ENCODE measurements at regions not wholly inside any gene's neighbourhood (a gene's known extent, or its start where the extent isn't known, plus 50 kb on each side); places are given as distances from the start of the nearest gene placed in this dataset.

- no CpG with 5 or more reads among the region's 1 CpG for WGBS (ENCODE audit: insufficient coverage)
- no peak for TF ChIP-seq CTCF (IDR thresholded peaks at IDR 0.05)
- no peak for TF ChIP-seq EZH2 (IDR thresholded peaks at IDR 0.05; ENCODE audit: borderline replicate concordance, insufficient read depth, low read depth, low read length, poor library complexity, severe bottlenecking)
- Histone ChIP-seq H2AFZ (ENCODE audit: insufficient read depth, low read depth, low read length, poor library complexity, severe bottlenecking) (no peak overlapping the region), H3K27ac (ENCODE audit: low read length in 2 of 2) (no peak overlapping the region), H3K9me3 (ENCODE audit: control extremely low read depth in 1 of 3, control insufficient read depth in 2 of 3, insufficient read depth in 1 of 3, low read length in 2 of 3) (no peaks in the 10 kb centered on the region), H3K36me3 (replicated peaks in 1 of 2; ENCODE audit: control extremely low read depth in 1 of 2, control insufficient read depth in 1 of 2, extremely low read depth in 1 of 2, insufficient read depth in 2 of 2, low read length in 1 of 2) (no peaks in the 10 kb centered on the region), H3K27me3 (replicated peaks in 1 of 4; ENCODE audit: control extremely low read depth in 1 of 4, control insufficient read depth in 3 of 4, insufficient read depth in 4 of 4, low read length in 3 of 4) (no peaks in the 10 kb centered on the region), H3K4me2 (replicated peaks; ENCODE audit: low read depth, low read length, poor library complexity, severe bottlenecking) (no peak overlapping the region), H3K79me2 (ENCODE audit: control insufficient read depth, insufficient read depth, low read length) (no peaks in the 10 kb centered on the region), H3K4me3 (ENCODE audit: control extremely low read depth in 1 of 5, extremely low read depth in 1 of 5, insufficient read depth in 1 of 5, low read depth in 2 of 5, low read length in 4 of 5) (no peak overlapping the region), H3K4me1 (ENCODE audit: control insufficient read depth in 2 of 2, insufficient read depth in 2 of 2, low read length in 2 of 2) (no peaks in the 10 kb centered on the region), H3K9ac (ENCODE audit: low read length) (no peak overlapping the region), H4K20me1 (ENCODE audit: control insufficient read depth, insufficient read depth, low read length, poor library complexity, severe bottlenecking) (no peaks in the 10 kb centered on the region)
- Mint-ChIP-seq H3K4me3 (no peak overlapping the region), H3K27ac (no peak overlapping the region), H3K4me1 (no peaks in the 10 kb centered on the region), H3K27me3 (no peaks in the 10 kb centered on the region), H3K9me3 (ENCODE audit: insufficient read depth) (no peaks in the 10 kb centered on the region)
- intact Hi-C loops (cut with micrococcal nuclease) = no loop called here
- ChIA-PET CTCF (no interaction called here), POLR2A (no interaction called here)
- DNase-seq (no peak), ATAC-seq (ENCODE audit: low read depth) (no peak)
Measured at GRCh38 chr12:77471801-77472200, 358.9 kb upstream of the NAV3 start.

- intact Hi-C loops (cut with micrococcal nuclease) = no loop called here
Measured at GRCh38 chr12:77469578-77470333, 360.9 kb upstream of the NAV3 start.

More at GRCh38 chr12:77469578-77470333, 360.9 kb upstream of the NAV3 start:
- H3K4me1 Mint-ChIP-seq = no peaks in the 10 kb centered on the region
- Histone ChIP-seq H3K9ac (ENCODE audit: low read length) (no peak overlapping the region), H3K4me2 (replicated peaks; ENCODE audit: low read depth, low read length, poor library complexity, severe bottlenecking) (no peak overlapping the region), H3K79me2 (ENCODE audit: control insufficient read depth, insufficient read depth, low read length) (no peaks in the 10 kb centered on the region), H3K9me3 (ENCODE audit: control extremely low read depth in 1 of 3, control insufficient read depth in 2 of 3, insufficient read depth in 1 of 3, low read length in 2 of 3) (peaks cover 0 to 1% (median 0%) of the 10 kb centered on the region in 3 donors), H4K20me1 (ENCODE audit: control insufficient read depth, insufficient read depth, low read length, poor library complexity, severe bottlenecking) (no peaks in the 10 kb centered on the region), H3K36me3 (replicated peaks in 1 of 2; ENCODE audit: control extremely low read depth in 1 of 2, control insufficient read depth in 1 of 2, extremely low read depth in 1 of 2, insufficient read depth in 2 of 2, low read length in 1 of 2) (no peaks in the 10 kb centered on the region), H3K4me3 (ENCODE audit: control extremely low read depth in 1 of 5, extremely low read depth in 1 of 5, insufficient read depth in 1 of 5, low read depth in 2 of 5, low read length in 4 of 5) (no peak overlapping the region), H3K27ac (ENCODE audit: low read length in 2 of 2) (no peak overlapping the region), H2AFZ (ENCODE audit: insufficient read depth, low read depth, low read length, poor library complexity, severe bottlenecking) (no peak overlapping the region), H3K4me1 (ENCODE audit: control insufficient read depth in 2 of 2, insufficient read depth in 2 of 2, low read length in 2 of 2) (no peaks in the 10 kb centered on the region), H3K27me3 (replicated peaks in 1 of 4; ENCODE audit: control extremely low read depth in 1 of 4, control insufficient read depth in 3 of 4, insufficient read depth in 4 of 4, low read length in 3 of 4) (no peaks in the 10 kb centered on the region)
- TF ChIP-seq EZH2 (IDR thresholded peaks at IDR 0.05; ENCODE audit: borderline replicate concordance, insufficient read depth, low read depth, low read length, poor library complexity, severe bottlenecking) (no peak), CTCF (IDR thresholded peaks at IDR 0.05) (no peak)
- ChIA-PET CTCF (no interaction called here), POLR2A (no interaction called here)
- H3K27ac Mint-ChIP-seq = no peak overlapping the region
- H3K9me3 Mint-ChIP-seq (ENCODE audit: insufficient read depth) = no peaks in the 10 kb centered on the region
- no peak for DNase-seq
- H3K4me3 Mint-ChIP-seq = no peak overlapping the region
- no peaks in the 10 kb centered on the region for H3K27me3 Mint-ChIP-seq
- no peak for ATAC-seq (ENCODE audit: low read depth)
- 100% methylated on average over 1 of the region's 3 CpGs for WGBS (ENCODE audit: insufficient coverage)
